ENCODE measurements at regions not wholly inside any gene's neighbourhood (a gene's known extent, or its start where the extent isn't known, plus 50 kb on each side); places are given as distances from the start of the nearest gene placed in this dataset.

- TF ChIP-seq CTCF (IDR thresholded peaks at IDR 0.05) (no peak), POLR2A (IDR thresholded peaks at IDR 0.05) (no peak)
Observed at GRCh38 chr2:103103678-103104077, 341.8 kb downstream of the TMEM182 start.
